ENCODE measurements at regions not wholly inside any gene's neighbourhood (a gene's known extent, or its start where the extent isn't known, plus 50 kb on each side); places are given as distances from the start of the nearest gene placed in this dataset.

GRCh38 chr10:123577921-123578461, 88.2 kb upstream of the GPR26 start:
- TF ChIP-seq CTCF (IDR thresholded peaks at IDR 0.05) (no peak), ZFX (IDR thresholded peaks at IDR 0.05; ENCODE audit: borderline replicate concordance) (no peak)
